MM.1S (cell line): ENCODE measurements at regions not wholly inside any gene's neighbourhood (a gene's known extent, or its start where the extent isn't known, plus 50 kb on each side); places are given as distances from the start of the nearest gene placed in this dataset.

Experiments used
- EZH2 ChIP-seq: fragments of 300-600 bp; sonication (generic); optimal IDR thresholded peaks from 2 replicates; pipeline ENCODE3; 2017; ENCODE audit warnings: low read depth, mild to moderate bottlenecking, antibody characterized with exemption, low read length, mixed read lengths
- EZH2phosphoT487 ChIP-seq: fragments of 300-600 bp; sonication (generic); IDR thresholded peaks from 2 replicates; pipeline ENCODE4 v1.6.1; 2018; ENCODE audit warnings: antibody characterized with exemption, low read length
- TF ChIP-seq, protein P1 (sequence below): fragments of 300-600 bp; sonication (generic); IDR thresholded peaks from 2 replicates; pipeline ENCODE4 v1.5.1; 2016; ENCODE audit warnings: antibody characterized with exemption, low read length, mixed read lengths

DNA sequence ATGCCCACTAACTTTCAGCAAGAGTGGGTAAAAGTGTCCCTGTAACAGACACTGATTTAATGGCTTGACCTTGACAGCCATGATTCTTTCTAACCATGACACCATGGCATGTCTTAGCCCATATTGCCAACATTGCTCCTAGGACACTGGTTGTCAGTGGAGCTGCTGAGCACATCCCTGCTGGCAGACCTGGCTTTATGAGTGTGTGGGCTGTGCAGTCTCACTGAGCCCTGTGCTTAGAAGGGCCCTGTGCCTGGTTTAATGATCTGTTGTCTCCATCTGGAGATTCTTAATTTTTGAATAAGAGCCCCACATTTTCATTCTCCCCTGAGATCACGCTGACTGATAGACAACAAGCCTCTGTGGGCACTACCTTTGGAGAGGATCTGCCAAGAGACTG, 243.1 kb upstream of the KIAA1217 start:
- TF ChIP-seq, protein P1, sequence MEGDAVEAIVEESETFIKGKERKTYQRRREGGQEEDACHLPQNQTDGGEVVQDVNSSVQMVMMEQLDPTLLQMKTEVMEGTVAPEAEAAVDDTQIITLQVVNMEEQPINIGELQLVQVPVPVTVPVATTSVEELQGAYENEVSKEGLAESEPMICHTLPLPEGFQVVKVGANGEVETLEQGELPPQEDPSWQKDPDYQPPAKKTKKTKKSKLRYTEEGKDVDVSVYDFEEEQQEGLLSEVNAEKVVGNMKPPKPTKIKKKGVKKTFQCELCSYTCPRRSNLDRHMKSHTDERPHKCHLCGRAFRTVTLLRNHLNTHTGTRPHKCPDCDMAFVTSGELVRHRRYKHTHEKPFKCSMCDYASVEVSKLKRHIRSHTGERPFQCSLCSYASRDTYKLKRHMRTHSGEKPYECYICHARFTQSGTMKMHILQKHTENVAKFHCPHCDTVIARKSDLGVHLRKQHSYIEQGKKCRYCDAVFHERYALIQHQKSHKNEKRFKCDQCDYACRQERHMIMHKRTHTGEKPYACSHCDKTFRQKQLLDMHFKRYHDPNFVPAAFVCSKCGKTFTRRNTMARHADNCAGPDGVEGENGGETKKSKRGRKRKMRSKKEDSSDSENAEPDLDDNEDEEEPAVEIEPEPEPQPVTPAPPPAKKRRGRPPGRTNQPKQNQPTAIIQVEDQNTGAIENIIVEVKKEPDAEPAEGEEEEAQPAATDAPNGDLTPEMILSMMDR = no peak
- TF ChIP-seq EZH2phosphoT487 = no peak
- no peak for TF ChIP-seq EZH2
